GM18951 (cell line): ENCODE measurements at regions not wholly inside any gene's neighbourhood (a gene's known extent, or its start where the extent isn't known, plus 50 kb on each side); places are given as distances from the start of the nearest gene placed in this dataset.

Experiments used
- POLR2A ChIP-seq: IDR thresholded peaks from 4 replicates; pipeline ENCODE4 v1.6.1; 2011; ENCODE audit warnings: mild to moderate bottlenecking; ENCODE audit not compliant: insufficient read length, insufficient read depth; ENCODE audit errors: extremely low read depth
- in situ Hi-C: fragments of 300-500 bp; cut with MboI; formaldehyde crosslinking; loops from one replicate; pipeline ENCODE4 v1.12.0; 2022; ENCODE audit warnings: low sequenced_read_pairs, mixed read lengths, inconsistent platforms; ENCODE audit not compliant: unreplicated experiment

DNA sequence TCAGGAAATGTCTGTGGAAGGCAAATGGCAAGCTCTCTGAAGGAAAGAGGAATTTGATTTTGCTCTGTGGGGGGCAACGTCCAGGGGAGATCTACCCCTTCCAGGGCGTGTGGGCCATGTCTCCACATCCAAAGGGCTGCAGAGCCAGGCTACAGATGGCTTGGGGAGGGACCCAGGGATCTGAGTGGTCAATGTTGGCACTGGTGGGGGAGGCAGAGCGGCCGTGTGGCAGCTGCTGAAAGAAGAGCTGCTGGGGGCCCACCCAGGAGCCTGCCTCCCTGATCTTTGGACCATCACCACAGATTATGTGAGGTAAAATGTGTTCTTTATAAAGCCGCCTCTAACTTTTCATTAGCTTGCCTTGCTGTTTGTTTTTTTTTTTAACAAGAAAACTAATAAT lies 144.1 kb downstream of the HERPUD2 start:
- in situ Hi-C loops: no loop called here
- no peak for TF ChIP-seq POLR2A

DNA sequence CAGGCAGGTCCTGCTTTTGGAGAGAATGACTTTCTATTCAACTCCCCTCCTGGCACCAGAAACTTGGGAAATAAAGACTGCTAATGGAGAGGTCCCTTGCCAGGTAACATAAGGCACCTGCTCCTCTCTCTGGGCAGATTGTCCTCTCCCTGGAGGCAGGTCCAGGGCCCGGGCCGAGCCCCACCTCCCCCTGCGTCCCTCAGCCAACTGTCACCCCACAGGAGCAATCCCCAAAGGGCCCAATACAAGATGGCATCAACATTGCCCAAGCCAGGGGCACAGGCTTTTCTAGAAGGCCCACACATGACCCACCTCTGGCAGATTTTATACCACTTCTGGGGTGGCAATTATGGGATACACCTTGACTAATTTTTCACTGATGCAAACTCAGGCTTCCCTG lies 145.2 kb downstream of the HERPUD2 start:
- in situ Hi-C loops: no loop called here
- TF ChIP-seq POLR2A: no peak

DNA sequence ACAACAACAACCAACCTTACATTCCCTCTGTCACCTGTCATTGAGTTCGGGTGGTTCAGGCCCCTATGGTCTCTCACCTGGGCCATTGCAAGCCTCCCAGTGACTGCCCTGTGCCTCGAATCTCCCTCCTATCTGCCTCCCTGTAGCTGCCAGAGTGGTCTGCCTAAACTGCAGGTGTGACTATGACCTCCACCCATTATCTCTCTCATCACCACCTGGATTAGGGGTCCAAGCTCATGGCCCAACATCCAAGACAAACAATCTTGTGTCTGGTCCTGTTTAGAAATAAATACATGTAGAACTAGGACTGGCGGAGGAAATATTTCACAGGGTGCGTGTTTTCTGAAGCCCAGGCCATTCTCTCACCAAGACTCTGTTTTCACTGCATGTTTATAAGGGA lies 146.6 kb downstream of the HERPUD2 start:
- in situ Hi-C loops: no loop called here
- no peak for TF ChIP-seq POLR2A

DNA sequence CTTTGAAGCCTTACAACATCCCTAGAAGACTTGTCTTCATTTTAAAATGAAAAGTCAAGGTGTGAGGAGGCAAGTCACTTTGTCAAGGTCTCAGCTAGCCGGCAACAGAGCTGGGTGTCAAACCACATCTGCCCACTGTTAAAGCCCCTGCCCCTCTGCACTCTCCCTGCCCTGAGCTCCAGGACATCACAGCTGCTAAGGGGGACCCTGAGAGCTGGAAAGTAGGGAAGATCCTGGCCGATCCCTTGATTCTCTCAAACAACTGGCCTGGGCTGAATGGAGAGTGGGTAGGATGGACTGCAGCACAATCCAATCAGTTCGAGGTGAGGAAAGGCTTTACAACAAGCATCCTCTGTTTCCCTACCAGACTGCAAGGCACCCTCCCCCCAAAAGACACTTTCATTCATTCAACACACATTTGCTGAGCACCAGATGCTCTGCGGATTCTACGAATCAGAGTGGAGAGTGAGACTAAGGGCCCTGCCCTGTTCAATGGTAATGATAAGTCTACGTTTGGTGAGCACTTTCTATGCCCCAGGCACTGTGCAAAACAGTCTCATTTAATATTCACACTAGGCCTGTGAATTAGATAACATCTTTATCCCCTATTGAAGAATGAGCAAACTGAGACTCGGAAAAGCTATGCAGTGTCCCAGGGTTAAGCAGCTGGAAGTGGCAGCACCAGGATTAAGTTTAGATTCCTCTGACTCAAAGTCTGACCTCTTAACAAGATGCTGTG lies 148.1 kb downstream of the HERPUD2 start:
- no peak for TF ChIP-seq POLR2A
- in situ Hi-C loops: no loop called here

DNA sequence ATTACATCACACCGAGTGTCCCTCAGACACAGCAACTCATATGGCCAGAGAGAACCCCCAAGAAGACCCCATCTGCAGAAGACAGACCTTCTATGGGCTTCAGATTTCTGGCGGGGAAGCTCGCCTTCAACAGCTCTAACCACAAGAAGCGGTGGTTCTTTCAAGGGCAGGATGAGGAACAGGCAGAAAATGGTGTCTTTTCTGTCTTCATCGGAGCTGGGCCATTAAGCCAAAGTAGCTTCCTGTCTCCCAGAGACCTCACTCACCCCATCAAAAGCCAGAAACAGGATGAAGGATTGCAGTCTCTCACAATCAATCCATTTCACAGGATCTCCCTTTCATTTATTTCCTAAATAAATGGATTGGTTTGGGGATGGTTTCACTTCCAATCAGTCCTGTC lies 149.1 kb downstream of the HERPUD2 start:
- in situ Hi-C loops: no loop called here
- TF ChIP-seq POLR2A: no peak

DNA sequence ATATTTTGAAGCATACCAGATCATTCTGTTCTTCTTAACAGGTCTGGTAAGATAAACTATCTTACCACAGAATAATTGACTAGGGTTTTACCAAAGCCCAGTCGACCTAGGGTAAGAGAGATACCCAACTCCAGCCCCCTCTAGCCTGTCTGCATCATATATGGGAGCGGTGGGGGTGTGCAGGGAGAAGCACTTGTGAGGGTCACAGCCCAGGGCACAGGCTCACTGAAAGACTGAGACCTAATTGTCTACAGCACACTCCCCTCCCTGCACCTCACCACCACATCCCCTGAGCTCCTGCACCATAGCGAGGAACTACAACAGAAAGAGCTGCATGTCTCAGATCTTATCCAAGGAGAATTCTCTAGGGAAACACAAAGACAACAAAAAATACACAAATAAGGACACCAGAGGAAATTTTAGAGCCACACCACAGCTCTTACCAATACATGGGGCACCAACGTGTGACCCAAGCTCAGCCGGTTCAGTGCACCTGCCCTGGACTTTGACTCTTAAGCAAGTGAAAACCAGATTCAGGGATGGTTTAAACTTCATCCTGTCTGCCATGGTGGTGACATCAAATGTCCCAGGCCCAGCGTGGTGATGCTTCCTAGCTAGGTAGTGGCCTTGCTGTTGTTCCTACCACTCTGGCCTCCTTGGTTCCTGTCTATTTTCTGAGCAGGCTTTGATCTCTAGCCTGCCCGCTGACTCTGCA lies 150.8 kb downstream of the HERPUD2 start:
- TF ChIP-seq POLR2A: no peak
- in situ Hi-C loops: no loop called here

DNA sequence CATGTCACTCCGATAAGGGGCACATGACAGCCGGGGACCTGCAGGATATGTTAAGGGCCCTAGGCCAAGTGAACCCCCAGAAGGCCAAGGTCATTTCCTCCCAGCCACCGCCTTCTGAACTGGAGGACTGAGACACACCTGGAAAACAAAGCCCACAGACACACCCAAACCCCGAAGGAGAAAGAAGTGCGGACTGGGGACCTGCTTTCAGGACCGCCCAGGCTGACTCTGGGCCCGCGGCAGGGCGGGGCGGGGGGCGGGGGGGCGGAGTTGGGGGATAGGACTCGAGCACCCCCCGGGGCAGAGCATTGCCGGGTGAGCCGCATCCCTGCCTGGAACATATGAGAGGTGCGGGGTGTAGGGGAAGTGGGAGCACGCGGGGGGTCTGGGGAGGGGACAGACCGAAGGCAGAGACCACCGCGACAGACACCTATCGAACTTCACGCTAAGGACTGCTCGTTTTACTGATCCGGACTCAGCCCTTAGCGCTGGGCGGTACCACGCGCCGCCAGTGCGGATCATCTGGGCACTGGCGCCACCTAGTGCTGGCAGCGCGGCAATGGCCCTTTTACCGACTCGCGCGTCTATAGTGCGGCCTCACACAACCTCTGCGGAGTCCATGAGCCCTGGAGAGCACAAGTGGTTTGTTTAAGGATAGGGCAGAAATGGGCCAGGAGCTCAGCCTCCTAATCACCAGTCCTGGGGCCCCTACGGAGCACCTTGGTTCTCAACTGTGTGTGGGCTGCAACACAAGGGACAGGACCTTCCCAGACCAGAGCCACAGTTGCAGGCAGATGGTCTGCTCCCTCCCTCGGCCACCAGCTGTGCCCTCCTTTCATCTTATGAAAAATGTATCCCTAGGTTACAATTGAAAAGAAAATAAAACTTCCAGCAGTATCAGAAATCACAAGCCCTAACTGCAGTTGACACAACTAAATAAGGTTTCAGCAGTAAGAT lies 157.6 kb downstream of the HERPUD2 start:
- in situ Hi-C loops: no loop called here
- no peak for TF ChIP-seq POLR2A

DNA sequence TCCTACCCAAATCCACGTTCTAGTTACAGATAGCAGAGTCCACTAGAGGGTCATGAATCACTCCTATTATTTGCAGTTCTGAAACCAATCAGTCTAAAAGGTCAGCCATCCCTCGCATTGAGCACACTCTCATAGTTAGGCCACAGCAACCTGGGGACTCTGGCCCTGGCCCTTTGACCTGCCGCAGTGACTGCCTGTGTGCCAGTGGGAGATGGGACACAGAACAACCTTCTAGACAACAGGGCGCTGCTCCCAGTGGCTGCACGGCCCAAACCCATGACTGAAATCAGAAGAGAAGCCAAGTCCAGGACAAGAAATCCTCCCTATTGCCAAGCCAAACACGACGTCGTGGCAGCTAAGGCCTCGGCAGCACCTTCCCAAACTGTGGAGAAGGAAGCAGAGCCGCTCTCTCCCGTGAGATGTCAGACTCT lies 158.5 kb downstream of the HERPUD2 start:
- in situ Hi-C loops: no loop called here
- no peak for TF ChIP-seq POLR2A

DNA sequence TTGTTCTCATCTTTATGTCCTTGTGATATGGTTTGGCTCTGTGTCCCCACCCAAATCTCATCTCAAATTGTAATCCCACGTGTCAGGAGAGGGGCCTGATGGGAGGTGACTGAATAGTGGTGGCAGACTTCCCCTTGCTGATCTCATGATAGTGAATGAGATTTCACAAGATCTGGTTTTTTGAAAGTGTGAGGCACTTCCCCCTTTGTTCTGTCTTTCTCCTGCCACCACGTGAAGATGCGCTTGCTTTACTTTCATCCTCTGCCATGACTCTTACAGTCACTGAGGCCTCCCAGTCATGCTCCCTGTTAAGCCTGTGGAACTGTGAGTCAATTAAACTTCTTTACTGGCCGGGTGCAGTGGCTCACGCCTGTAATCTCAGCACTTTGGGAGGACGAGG lies 161.0 kb downstream of the HERPUD2 start:
- no peak for TF ChIP-seq POLR2A
- in situ Hi-C loops: no loop called here

DNA sequence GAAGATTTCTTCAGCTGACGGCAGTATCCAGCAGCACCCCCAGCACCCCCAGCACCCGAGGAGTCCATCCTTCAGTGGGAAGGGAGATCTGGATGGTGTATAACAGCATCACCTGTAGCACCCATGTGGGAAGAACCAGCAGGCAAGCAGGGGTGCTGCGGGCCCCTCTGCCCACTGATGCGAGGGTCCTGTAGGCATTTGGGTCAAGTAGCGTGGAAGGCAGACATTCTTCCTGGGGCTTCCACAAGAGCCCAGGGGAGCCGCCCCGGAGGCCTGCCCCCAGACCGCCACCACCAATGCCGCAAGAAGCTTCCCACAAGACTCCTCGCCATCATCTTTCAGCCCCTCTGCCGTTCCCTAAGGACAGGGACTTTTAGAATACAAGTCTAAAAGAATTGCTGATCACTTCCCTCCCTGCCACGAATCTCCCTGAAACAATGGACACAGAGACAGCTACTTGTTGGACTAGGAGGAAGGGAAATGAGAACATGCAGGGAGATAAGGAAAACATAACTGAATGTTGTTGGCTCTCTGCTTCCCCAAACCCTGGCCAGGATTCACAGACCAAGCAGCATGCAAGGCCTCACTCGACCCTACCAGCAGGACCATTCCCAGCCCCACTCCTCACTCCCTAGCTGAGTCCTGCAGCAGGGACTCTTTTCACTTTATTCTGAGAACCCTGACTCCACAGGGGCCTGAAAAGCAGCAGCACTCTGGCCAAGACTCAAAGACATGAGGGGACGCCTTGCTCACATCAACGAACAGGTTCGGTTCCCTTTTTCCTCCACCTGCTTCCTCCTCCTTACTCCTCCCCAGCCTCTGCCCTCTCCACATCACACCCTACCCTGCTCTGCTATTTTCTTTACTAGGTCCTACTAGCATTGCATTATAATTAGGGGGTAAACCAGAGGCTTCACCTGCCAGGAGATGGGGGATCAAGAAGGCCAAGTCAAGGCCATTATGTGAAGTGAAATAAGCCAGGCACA lies 164.5 kb downstream of the HERPUD2 start:
- in situ Hi-C loops: no loop called here
- TF ChIP-seq POLR2A: no peak

DNA sequence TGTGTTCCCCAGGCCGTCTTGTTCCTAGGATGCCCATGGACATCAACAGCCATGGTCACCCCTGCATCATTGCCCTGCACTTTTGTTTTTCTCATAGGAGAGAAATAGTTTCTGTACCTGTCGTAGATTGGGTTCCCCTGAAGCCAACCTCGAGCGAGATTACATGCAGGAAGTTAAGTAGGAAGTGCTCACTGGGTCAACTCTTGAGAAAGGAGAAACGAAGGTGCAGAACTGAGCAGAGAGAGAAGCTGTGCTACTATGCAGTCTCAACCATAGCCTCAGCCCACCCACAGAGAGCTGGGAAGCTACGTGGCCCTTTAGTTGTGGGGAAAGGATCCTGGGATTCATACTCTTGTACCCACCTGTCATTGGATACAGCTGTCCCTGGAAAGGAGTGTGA lies 165.2 kb downstream of the HERPUD2 start:
- no peak for TF ChIP-seq POLR2A
- in situ Hi-C loops: no loop called here

DNA sequence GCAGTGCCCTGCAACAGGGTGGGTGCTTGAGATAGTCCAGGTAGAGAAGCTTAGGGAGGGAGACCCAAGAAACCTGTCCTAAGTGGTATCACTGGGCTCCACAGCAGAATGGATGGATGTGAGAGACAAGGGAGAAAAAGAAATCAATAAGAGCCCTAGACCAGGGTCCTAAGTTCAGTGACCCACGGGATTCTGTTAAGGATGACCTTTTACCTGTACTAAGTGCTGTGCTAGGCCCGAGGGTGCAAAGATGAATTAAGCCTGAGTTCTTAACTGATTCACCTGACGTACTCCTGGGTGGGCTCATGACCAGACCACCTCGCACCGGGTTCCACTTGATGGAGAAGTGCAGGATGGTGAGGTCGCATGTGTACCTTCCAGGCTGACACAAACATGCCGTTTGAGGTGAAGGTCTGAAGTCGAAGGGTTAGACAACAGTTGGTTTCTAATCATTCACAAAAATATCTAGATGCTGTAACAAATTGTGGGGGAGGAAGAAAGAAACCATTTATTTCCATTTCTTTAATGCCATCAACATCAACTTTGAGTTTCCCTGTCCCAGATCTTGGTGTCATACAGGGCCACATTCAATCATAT lies 166.5 kb downstream of the HERPUD2 start:
- no peak for TF ChIP-seq POLR2A
- in situ Hi-C loops: no loop called here
